Keratinocyte (primary cell): ENCODE measurements at regions not wholly inside any gene's neighbourhood (a gene's known extent, or its start where the extent isn't known, plus 50 kb on each side); places are given as distances from the start of the nearest gene placed in this dataset.

Experiments used
- DNase-seq: peaks from one replicate; pipeline ENCODE4 v3.0.0-alpha.2; 2011; ENCODE audit warnings: low read depth, missing footprints, low spot score
- FAIRE-seq: peaks from 2 replicates; lab custom pipeline; 2011; peaks lifted over from hg19 to GRCh38; lab: Jason Lieb, UNC
- H2AFZ ChIP-seq: 2 replicates; pipeline ENCODE4 v1.6.0; 2012; ENCODE audit warnings: low read length, control low read depth, inconsistent platforms; ENCODE audit not compliant: control insufficient read depth
- H3K27ac ChIP-seq: 2 replicates; pipeline ENCODE4 v1.5.1; 2011; ENCODE audit warnings: low read length; ENCODE audit not compliant: control insufficient read depth, insufficient read depth
- H3K27me3 ChIP-seq: 3 replicates; pipeline ENCODE4 v1.6.0; 2011; ENCODE audit warnings: low read length; ENCODE audit not compliant: control insufficient read depth, insufficient read depth; ENCODE audit errors: extremely low read depth
- H3K36me3 ChIP-seq, 2 experiments: 2 replicates in 1 of 2; 3 replicates in 1 of 2; pipeline ENCODE4 v1.5.1; 2011; ENCODE audit warnings: low read length in 2 of 2, mild to moderate bottlenecking in 1 of 2; ENCODE audit not compliant: control insufficient read depth in 2 of 2, insufficient read depth in 2 of 2; ENCODE audit errors: extremely low read depth in 1 of 2
- H3K4me1 ChIP-seq: 3 replicates; pipeline ENCODE4 v1.5.1; 2011; ENCODE audit warnings: low read length; ENCODE audit not compliant: control insufficient read depth, insufficient read depth; ENCODE audit errors: extremely low read depth
- H3K4me2 ChIP-seq: 3 replicates; pipeline ENCODE4 v1.6.0; 2011; ENCODE audit warnings: low read depth, low read length; ENCODE audit not compliant: control insufficient read depth, insufficient read depth; ENCODE audit errors: extremely low read depth
- H3K4me3 ChIP-seq, 3 experiments: fragments of 200-600 bp in 1 of 3; sonication (generic) in 1 of 3; 2 replicates in 2 of 3; 3 replicates in 1 of 3; pipeline ENCODE4 v1.5.1; 2011 to 2016; ENCODE audit warnings: low read length in 3 of 3, mild to moderate bottlenecking in 3 of 3, control low read depth in 2 of 3, inconsistent platforms in 1 of 3, low read depth in 1 of 3, mixed read lengths in 1 of 3, mixed run types in 1 of 3, moderate library complexity in 1 of 3; ENCODE audit not compliant: control insufficient read depth in 2 of 3, insufficient read depth in 2 of 3; ENCODE audit errors: extremely low read depth in 1 of 3
- H3K79me2 ChIP-seq: 2 replicates; pipeline ENCODE4 v1.6.0; 2012; ENCODE audit warnings: low read length; ENCODE audit not compliant: control insufficient read depth, insufficient read depth
- H3K9ac ChIP-seq: 3 replicates; pipeline ENCODE4 v1.6.0; 2011; ENCODE audit warnings: low read length; ENCODE audit not compliant: control insufficient read depth, insufficient read depth; ENCODE audit errors: extremely low read depth
- H3K9me1 ChIP-seq: 3 replicates; pipeline ENCODE4 v1.6.0; 2011; ENCODE audit warnings: low read length; ENCODE audit not compliant: control insufficient read depth, insufficient read depth; ENCODE audit errors: extremely low read depth
- H3K9me3 ChIP-seq: 2 replicates; pipeline ENCODE4 v1.5.1; 2012; ENCODE audit warnings: low read depth, low read length; ENCODE audit not compliant: control insufficient read depth
- H4K20me1 ChIP-seq: 3 replicates; pipeline ENCODE4 v1.6.0; 2011; ENCODE audit warnings: low read length; ENCODE audit not compliant: control insufficient read depth, insufficient read depth; ENCODE audit errors: extremely low read depth
- EZH2 ChIP-seq: IDR thresholded peaks from one replicate; pipeline ENCODE4 v1.6.1; 2012; ENCODE audit warnings: inconsistent platforms, mild to moderate bottlenecking, low read length, moderate library complexity
- dilution Hi-C: fragments of 300-500 bp; cut with MboI; formaldehyde crosslinking; loops from one replicate; pipeline ENCODE4 v1.7.0; 2020; ENCODE audit warnings: low sequenced_read_pairs; ENCODE audit not compliant: extremely low pct_ligation_motif_present
- TF ChIP-seq, protein P1 (sequence below), 3 experiments: IDR thresholded peaks in 1 of 3; conservative IDR thresholded peaks in 1 of 3; optimal IDR thresholded peaks in 1 of 3; 2 replicates in 2 of 3; 3 replicates in 1 of 3; pipeline versions ENCODE3 to v1.5.1; 2011; ENCODE audit warnings: low read length in 3 of 3, mild to moderate bottlenecking in 3 of 3, moderate library complexity in 2 of 3, control low read depth in 1 of 3, inconsistent platforms in 1 of 3; ENCODE audit not compliant: insufficient read depth in 2 of 3; ENCODE audit errors: extremely low read depth in 1 of 3

DNA sequence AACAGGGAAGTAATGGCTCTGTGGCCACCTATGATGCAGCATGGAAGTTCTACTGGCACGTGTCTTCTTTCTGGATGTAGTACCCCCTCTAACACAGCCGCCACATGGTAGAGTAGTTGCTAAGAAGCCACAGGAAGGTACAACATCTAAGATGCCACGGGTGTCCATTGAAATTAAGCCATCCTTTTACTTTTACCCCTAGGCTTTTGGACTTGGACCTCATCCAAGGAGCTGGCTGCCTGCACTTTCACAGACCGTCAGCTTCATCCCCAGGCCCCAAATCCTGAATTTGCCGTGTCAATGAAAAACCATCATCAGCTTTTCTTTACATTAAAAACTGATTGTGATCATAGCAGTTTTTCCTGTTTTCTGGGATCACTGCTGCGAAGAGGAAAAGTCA lies 102.4 kb downstream of the RPL27A start:
- dilution Hi-C loops = no loop called here

DNA sequence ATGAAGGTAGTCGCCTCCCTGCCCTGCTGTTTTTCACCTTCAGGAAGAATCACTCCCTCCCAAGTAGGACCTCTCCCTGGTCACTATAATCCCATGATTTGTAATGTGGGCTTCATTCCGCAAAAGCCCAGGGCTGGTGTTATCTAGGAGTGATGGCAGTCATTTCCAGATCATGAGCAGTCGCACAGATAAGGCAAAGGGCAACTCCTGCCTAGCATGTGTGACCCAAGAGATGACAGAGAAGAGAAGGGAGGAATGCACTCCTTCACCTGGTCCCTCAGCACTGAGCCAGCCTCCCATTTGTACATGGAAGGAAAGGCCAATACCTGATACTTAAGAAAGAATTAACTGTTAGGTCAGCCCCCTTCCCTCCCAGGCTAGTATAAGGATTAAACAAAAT lies 102.9 kb downstream of the RPL27A start:
- dilution Hi-C loops = no loop called here
- TF ChIP-seq EZH2 = no peak
- TF ChIP-seq, protein P1, sequence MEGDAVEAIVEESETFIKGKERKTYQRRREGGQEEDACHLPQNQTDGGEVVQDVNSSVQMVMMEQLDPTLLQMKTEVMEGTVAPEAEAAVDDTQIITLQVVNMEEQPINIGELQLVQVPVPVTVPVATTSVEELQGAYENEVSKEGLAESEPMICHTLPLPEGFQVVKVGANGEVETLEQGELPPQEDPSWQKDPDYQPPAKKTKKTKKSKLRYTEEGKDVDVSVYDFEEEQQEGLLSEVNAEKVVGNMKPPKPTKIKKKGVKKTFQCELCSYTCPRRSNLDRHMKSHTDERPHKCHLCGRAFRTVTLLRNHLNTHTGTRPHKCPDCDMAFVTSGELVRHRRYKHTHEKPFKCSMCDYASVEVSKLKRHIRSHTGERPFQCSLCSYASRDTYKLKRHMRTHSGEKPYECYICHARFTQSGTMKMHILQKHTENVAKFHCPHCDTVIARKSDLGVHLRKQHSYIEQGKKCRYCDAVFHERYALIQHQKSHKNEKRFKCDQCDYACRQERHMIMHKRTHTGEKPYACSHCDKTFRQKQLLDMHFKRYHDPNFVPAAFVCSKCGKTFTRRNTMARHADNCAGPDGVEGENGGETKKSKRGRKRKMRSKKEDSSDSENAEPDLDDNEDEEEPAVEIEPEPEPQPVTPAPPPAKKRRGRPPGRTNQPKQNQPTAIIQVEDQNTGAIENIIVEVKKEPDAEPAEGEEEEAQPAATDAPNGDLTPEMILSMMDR (optimal IDR thresholded peaks at IDR 0.05 in 1 of 3, IDR thresholded peaks at IDR 0.05 in 1 of 3, conservative IDR thresholded peaks at IDR 0.05 in 1 of 3; ENCODE audit: extremely low read depth in 1 of 3, insufficient read depth in 2 of 3, low read length in 3 of 3) = no peak

More for the DNA sequence above, 102.4 kb downstream of the RPL27A start:
- FAIRE-seq (no peak), DNase-seq (no peak)
- no peak overlapping the region for H3K9ac ChIP-seq
- H3K4me1 ChIP-seq = peaks cover 6% of the 10 kb centered on the region
- no peak overlapping the region for H2AFZ ChIP-seq
- H3K27ac ChIP-seq = no peak overlapping the region
- TF ChIP-seq EZH2 = no peak
- TF ChIP-seq, protein P1 (optimal IDR thresholded peaks at IDR 0.05 in 1 of 3, IDR thresholded peaks at IDR 0.05 in 1 of 3, conservative IDR thresholded peaks at IDR 0.05 in 1 of 3; ENCODE audit: extremely low read depth in 1 of 3, insufficient read depth in 2 of 3, low read length in 3 of 3) = no peak
- H4K20me1 ChIP-seq = no peaks in the 10 kb centered on the region
- peaks cover 3% of the 10 kb centered on the region in 2 experiments for H3K36me3 ChIP-seq
- no peak overlapping the region for H3K4me3 ChIP-seq
- no peaks in the 10 kb centered on the region for H3K9me3 ChIP-seq
- H3K27me3 ChIP-seq = no peaks in the 10 kb centered on the region
- no peak overlapping the region for H3K4me2 ChIP-seq
- no peaks in the 10 kb centered on the region for H3K9me1 ChIP-seq
- H3K79me2 ChIP-seq = peaks cover 82% of the 10 kb centered on the region

More for the DNA sequence above, 102.9 kb downstream of the RPL27A start:
- no peak overlapping the region for H3K4me2 ChIP-seq
- no peak overlapping the region for H2AFZ ChIP-seq
- no peak overlapping the region for H3K9ac ChIP-seq
- no peaks in the 10 kb centered on the region for H4K20me1 ChIP-seq
- peaks cover 83% of the 10 kb centered on the region for H3K79me2 ChIP-seq
- no peak overlapping the region for H3K27ac ChIP-seq
- peaks cover under 1% of the 10 kb centered on the region for H3K9me1 ChIP-seq
- no peaks in the 10 kb centered on the region for H3K27me3 ChIP-seq
- FAIRE-seq = no peak
- H3K9me3 ChIP-seq = no peaks in the 10 kb centered on the region
- peaks cover 6% of the 10 kb centered on the region for H3K4me1 ChIP-seq
- H3K4me3 ChIP-seq = no peak overlapping the region
- H3K36me3 ChIP-seq = peaks cover 2 to 6% of the 10 kb centered on the region in 2 experiments
- DNase-seq = no peak
